GM12864 (cell line): ENCODE measurements at regions not wholly inside any gene's neighbourhood (a gene's known extent, or its start where the extent isn't known, plus 50 kb on each side); places are given as distances from the start of the nearest gene placed in this dataset.

Experiments used
- DNase-seq: peaks from one replicate; pipeline ENCODE4 v3.0.0-alpha.2; 2011; ENCODE audit warnings: low read depth
- H3K4me3 ChIP-seq: 2 replicates; pipeline ENCODE4 v1.5.1; 2011; ENCODE audit warnings: mild to moderate bottlenecking, low read depth, low read length, control low read depth
- TF ChIP-seq, protein P1 (sequence below): IDR thresholded peaks from 2 replicates; pipeline ENCODE4 v1.5.1; 2011; ENCODE audit warnings: low read depth, mild to moderate bottlenecking, moderate library complexity, low read length, control low read depth, inconsistent platforms; ENCODE audit errors: missing control alignments

DNA sequence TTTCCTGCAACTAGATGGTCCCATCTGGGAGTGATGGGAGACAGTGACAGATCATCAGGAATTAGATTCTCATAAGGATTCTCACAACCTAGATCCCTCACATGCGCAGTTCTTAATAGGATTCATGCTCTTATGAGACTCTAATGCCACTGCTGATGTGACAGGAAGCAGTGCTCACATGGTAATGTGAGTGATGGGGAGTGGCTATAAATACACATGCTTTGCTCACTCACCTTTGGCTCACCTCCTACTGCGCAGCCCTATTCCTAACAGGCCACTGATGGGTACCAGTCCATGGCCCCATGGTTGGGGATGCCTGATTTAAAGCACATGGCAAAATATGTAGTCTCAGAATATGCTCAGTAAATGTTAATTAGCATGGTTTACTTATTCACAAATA is 80.6 kb upstream of the MBOAT1 start:
- TF ChIP-seq, protein P1, sequence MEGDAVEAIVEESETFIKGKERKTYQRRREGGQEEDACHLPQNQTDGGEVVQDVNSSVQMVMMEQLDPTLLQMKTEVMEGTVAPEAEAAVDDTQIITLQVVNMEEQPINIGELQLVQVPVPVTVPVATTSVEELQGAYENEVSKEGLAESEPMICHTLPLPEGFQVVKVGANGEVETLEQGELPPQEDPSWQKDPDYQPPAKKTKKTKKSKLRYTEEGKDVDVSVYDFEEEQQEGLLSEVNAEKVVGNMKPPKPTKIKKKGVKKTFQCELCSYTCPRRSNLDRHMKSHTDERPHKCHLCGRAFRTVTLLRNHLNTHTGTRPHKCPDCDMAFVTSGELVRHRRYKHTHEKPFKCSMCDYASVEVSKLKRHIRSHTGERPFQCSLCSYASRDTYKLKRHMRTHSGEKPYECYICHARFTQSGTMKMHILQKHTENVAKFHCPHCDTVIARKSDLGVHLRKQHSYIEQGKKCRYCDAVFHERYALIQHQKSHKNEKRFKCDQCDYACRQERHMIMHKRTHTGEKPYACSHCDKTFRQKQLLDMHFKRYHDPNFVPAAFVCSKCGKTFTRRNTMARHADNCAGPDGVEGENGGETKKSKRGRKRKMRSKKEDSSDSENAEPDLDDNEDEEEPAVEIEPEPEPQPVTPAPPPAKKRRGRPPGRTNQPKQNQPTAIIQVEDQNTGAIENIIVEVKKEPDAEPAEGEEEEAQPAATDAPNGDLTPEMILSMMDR, result no peak
- no peak for DNase-seq
- H3K4me3 ChIP-seq, result no peak overlapping the region

DNA sequence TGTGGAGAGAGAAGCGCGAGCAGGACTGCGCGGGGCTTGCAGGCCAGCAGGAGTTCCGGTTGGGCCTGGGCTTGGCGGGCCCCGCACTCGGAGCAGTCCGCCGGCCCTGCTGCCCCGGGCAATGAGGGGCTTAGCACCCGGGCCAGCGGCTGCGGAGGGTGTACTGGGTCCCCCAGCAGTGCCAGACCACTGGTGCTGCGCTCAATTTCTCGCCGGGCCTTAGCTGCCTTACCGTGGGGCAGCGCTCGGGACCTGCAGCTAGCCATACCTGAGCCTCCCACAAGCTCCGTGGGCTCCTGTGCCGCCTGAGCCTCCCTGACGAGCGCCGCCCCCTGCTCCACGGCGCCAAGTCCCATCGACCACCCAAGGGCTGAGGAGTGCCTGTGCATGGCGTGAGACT is 89.0 kb upstream of the MBOAT1 start:
- H3K4me3 ChIP-seq, result no peak overlapping the region

GRCh38 chr6:20302168-20302567 is 89.9 kb upstream of the MBOAT1 start:
- no peak overlapping the region for H3K4me3 ChIP-seq
- no peak for DNase-seq
- TF ChIP-seq, protein P1, result no peak

More for the DNA sequence above, 89.0 kb upstream of the MBOAT1 start:
- DNase-seq, result no peak
- TF ChIP-seq, protein P1, result no peak

DNA sequence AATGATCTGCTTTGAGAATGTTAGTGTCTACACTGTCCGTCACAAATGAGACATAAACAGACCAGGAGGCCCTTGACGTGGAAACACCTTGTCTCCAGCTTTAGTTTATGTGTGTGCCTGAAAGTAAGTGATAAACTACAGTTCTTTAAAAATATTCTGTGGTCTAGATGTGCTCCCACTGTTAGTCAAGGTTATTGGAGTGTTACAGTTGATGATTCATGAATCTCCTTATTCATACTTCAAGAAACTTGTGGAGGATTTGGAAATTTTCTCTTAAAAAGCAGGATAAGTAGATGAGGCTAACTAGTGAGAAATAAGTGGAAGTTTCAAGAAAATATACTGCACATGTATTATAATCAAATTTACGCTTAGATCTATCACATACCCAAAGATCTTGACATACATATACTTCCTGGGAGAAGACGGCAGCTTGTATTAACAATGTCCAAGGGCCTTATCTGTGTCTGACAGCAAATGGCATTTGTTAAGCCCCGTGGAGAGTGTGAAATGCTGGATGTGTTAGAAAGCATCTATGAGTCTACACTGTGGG is 90.5 kb upstream of the MBOAT1 start:
- H3K4me3 ChIP-seq, result no peak overlapping the region
- DNase-seq, result no peak
- TF ChIP-seq, protein P1, result no peak

DNA sequence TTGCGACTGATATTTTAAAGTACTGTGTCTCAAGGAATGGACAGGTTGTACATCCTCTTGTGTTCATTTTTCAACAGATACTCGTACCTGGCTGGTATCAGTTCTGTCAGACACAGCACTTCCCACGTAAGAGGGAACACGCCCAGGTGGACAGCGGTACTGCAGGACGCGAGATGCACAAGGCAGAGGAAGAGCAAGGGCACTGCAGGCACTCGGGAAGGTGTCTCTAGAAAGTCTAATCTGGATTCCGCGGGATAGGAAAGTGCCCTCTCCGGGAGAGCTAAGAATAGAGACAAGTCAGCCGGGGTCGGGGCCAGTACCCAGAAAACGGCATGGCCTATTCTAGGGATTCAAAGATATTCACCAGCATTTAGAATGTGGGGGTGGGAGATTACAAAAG is 94.2 kb upstream of the MBOAT1 start:
- no peak overlapping the region for H3K4me3 ChIP-seq
- no peak for DNase-seq
- TF ChIP-seq, protein P1, result no peak

GRCh38 chr6:20309186-20309585 is 92.5 kb upstream of the E2F3 start:
- no peak for DNase-seq
- no peak overlapping the region for H3K4me3 ChIP-seq
- TF ChIP-seq, protein P1, result no peak

DNA sequence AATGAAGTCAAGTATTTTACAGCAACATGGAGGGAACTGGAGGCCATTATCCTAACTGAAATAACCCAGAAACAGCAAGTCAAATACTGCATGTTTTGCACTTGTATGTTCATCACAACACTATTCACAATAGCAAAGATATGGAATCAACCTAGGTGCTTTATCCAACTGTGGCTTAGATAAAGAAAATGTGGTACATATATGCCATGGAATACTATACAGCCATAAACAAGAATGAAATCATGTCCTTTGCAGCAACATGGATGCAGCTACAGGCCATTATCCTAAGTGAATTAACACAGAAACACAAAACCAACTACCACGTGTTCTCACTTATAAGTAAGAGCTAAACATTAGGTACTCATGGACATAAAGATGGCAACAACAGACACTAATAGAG is 91.5 kb upstream of the E2F3 start:
- TF ChIP-seq, protein P1, result no peak
- H3K4me3 ChIP-seq, result no peak overlapping the region
- DNase-seq, result no peak
